EH (cell line): ENCODE measurements at regions not wholly inside any gene's neighbourhood (a gene's known extent, or its start where the extent isn't known, plus 50 kb on each side); places are given as distances from the start of the nearest gene placed in this dataset.

ENCODE experiments used
- DNase-seq: peaks from one replicate; pipeline ENCODE4 v3.0.0-alpha.2; 2015; ENCODE audit warnings: low read depth

DNA sequence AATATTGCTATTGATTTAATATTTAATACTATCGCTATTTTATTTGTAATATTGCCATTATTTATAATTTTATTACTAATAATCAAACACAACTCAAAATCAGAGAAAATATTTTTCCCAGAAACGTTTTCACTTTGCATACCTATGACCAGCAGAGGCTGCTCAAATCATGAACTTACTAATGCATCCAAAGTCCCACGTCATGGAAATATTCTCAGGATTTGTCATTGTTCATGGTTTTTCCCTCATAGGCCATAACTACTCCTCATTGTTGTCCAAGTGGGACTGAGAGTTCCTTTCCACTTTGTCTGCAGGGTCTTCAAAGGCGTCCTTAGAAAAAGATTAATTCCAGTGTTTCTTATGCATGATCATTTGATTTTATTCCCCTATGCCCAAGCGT, 344.8 kb downstream of the THBS2 start:
- peak; percentile 82 for DNase-seq

DNA sequence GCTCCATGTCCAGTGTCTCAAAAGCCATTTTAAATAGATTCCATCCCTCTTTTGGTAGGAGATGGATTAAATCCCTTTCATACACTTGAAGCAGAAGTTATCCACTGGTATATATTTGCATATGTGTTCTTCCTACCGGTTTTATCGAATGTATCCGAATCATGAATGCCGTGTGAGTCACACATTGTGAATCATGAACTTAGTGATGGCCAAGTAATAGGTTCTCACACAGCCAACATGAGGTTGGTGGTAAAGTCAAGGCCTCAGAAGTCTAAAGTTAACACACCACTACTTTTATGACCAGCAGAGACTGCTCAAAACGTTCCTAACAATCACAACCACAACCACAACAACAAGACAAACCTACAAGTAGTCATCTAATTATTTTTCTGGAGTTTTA, 345.5 kb downstream of the THBS2 start:
- peak; percentile 69 for DNase-seq

GRCh38 chr6:168906391-168906790, 347.3 kb downstream of the THBS2 start:
- DNase-seq, result no peak

DNA sequence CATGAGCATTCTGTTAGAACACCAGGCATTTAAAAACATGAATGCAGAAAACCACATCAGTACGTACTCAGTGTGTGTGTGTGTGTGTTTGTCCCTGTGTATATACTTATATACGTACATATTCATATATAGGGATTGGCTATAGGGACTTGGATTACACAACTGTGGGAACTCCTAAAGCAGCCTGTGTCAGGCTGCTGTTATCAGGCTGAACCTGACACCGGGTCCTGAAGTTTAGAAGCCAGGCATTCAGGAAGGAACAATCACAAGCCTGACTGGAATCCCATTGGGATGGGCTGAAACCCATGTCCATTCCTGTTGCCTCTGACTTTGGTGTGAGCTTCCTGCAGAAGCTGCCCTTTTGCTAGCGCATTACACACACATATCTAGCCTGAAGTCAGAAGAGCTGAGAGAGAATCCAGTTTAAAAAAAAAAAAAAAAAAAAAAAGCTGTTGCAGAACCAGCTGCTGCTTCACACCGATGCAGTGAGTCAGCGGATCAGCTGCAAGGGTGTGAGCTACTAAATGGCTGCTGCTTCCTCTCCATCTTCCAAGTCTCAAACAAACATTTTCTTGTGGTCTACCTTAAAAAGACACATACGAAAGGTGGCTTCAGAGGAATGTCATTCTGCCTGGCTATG, 348.1 kb downstream of the THBS2 start:
- peak; percentile 26 for DNase-seq

GRCh38 chr6:168903613-168904345, 349.9 kb downstream of the THBS2 start:
- no peak for DNase-seq

- no peak for DNase-seq
Observed at GRCh38 chr6:168902075-168902474, 351.6 kb downstream of the THBS2 start.

- no peak for DNase-seq
Observed at GRCh38 chr6:168901076-168901475, 352.6 kb downstream of the THBS2 start.

GRCh38 chr6:168896321-168896720, 357.3 kb downstream of the THBS2 start:
- DNase-seq, result no peak

- DNase-seq, result peak; percentile 78
Observed at GRCh38 chr6:168895102-168895812, 358.4 kb downstream of the THBS2 start.

DNA sequence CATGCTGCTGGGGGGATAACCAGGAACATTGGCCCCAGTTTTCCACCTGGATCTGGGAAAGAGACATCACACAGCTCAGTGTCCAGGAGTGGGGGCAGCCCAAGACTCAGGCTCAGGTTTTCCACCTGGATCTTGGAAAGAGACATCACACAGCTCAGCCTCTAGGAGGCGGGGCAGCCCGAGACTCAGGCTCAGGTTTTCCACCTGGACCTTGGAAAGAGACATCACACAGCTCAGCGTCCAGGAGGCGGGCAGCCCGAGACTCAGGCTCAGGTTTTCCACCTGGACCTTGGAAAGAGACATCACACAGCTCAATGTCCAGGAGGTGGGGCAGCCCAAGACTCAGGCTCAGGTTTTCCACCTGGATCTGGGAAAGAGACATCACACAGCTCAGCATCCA, 361.6 kb downstream of the THBS2 start:
- DNase-seq, result no peak

- DNase-seq, result no peak
Observed at GRCh38 chr6:168890981-168891365, 362.7 kb downstream of the THBS2 start.

GRCh38 chr6:168890306-168890980, 363.2 kb downstream of the THBS2 start:
- no peak for DNase-seq

- no peak for DNase-seq
Observed at GRCh38 chr6:168888786-168889345, 364.8 kb downstream of the THBS2 start.

- DNase-seq, result no peak
Observed at GRCh38 chr6:168888102-168888501, 365.5 kb downstream of the THBS2 start.

DNA sequence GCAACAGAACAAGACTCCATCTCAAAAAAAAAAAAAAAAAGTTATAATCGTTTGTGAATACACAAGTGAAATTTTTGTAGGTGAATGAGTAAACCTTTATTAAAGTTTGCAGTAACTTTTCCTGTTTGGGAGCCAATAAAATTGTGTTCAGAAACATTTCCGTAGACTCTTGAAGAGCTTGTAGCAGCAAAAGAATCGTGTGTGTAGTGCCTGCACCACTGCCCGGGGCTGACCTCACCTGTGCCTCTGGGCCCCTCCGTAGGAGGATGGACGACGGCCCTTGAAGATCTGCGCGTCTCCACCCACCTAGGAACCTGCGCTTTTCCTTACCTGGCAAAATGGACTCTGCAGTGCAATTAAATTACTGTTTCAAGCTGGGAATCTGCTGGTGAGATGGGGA, 366.0 kb downstream of the THBS2 start:
- DNase-seq, result no peak

DNA sequence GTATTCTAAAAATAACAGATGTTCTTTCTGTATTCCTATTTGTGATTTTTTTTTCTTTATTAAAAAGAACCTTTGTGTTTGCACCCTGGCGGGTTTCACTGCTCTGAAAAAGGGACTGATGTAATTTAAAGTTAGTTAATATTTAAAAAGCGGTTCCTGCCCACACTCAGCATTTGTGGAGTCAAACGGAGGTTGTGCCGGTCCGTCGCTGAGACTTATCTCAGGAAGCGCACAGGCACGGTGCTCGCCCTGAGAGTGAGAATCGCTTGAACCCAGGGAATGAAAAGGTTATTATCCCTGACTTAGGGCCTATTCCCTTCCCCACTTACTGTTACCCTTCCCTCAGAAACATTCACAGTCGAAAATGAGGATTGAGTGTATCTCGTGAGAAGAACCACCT, 366.7 kb downstream of the THBS2 start:
- DNase-seq, result no peak

DNA sequence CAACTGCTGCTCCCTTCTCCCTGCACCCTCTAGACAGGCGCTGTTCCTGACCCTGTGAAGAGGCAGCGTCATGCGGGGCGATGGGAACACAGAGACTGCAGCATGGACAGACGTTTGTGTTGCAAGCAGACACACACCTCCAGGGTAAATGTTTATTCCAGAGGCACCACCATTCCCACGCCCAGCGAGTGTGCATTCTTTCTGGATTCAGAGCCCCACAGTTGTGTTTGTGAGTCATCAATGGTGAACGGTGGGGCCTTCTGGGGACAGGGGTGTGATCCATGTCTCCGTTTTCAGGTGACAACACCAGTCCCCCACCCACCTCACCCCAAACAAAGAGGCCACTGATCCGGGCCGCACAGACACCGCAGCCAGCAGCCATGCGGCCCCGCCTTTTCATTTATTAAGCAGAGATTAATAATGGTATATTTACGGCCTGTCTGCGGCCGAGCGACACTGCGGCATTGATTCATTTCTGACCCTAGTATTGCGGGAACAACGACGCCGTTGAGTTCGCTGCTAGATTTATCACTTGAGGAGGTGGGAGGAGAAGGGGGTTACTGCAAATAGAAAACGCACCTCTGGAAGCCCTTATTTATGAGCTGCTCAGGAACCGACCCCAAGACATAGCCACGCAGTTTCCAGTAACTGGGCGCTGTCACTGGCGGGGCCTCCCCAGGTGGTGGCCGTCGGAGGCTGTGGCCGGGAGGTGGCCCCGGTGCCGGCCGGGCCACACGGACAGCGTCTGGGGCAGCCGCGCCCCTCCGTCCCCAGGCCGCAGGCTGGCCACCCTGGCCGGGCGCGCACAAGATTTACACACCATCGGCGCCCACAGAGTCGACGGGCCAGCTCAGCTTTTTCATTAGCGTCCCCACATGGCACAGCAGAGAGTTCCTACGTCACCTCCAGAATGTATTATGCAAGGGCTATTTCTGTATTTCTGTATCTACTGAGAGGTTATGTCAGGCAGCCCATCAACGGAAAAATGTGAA, 367.6 kb downstream of the THBS2 start:
- DNase-seq, result no peak

DNA sequence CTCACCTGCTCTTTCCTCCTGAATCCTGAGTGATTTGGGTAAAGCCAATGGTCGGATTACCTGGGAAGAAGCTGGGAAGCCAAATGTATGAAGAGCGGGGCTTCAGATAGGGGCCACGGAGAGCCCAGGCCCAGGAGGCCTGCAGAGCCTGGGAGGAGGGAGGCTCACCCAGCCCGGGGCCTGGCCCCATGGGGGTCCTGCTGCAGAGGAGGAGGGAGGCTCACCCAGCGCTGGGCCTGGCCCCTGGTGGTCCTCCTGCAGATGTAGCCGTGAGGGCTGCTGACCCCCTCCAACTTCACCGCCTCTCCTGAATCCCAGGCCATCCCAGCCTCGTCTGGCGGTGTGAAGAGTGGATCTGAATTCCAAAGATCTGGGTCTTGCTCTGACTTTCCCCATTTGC, 368.4 kb downstream of the THBS2 start:
- DNase-seq, result no peak

GRCh38 chr6:168884646-168885086, 369.0 kb downstream of the THBS2 start:
- peak; percentile 55 for DNase-seq

DNA sequence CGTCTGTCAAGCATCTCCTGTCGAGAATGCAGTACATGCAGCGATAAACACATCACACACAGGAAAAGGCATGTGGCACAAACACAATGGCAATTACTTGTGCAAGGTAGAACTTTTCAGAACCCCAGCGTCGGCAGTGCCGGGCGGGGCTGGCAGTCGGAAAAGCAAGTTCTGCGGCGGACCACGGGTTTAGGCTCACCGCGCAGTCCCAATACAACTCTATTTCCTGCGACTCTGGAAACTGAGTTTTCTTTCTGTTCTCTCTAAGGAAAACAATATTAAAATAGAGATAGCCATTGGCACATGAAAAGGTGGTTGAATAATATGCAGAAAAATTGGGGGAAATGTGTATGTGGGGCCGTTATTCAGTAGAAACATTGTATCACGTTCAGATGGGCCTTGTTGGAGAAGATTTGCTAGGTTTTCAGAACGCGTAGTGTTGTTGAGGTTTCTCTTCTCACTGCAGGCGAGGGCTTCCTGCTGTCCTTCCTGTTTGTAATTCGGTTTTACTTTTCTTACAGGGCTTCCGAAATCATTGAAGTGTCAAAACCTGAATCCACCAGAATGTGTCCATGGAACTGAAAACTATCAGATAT, 369.5 kb downstream of the THBS2 start:
- DNase-seq, result no peak
